ENCODE measurements at regions not wholly inside any gene's neighbourhood (a gene's known extent, or its start where the extent isn't known, plus 50 kb on each side); places are given as distances from the start of the nearest gene placed in this dataset.

GRCh38 chr18:75923169-75923568 is 495.7 kb upstream of the SMIM21 start:
- ATAC-seq (replicated peaks) (no peak), DNase-seq (no peak)
- peaks cover 4 to 10% of the 10 kb centered on the region in 2 donors for H3K9me3 Mint-ChIP-seq
- no peak overlapping the region for H3K27ac Mint-ChIP-seq
- peaks cover 0 to under 1% of the 10 kb centered on the region in 2 donors for H3K27me3 Mint-ChIP-seq
- no peaks in the 10 kb centered on the region for H3K36me3 Mint-ChIP-seq (ENCODE audit: insufficient read depth)
- no peaks in the 10 kb centered on the region for H3K4me1 Mint-ChIP-seq (ENCODE audit: low read depth in 2 of 2)
- H3K4me3 Mint-ChIP-seq: no peak overlapping the region

- H3K27me3 Mint-ChIP-seq: peaks cover 0 to 26% of the 10 kb centered on the region in 2 donors
- no peak for ATAC-seq (replicated peaks)
- H3K27ac Mint-ChIP-seq: no peak overlapping the region
These were observed 489.1 kb upstream of the SMIM21 start for GRCh38 chr18:75916624-75916982.

GRCh38 chr18:75915941-75916623 is 488.6 kb upstream of the SMIM21 start:
- no peak for ATAC-seq (replicated peaks)
- DNase-seq: no peak
- Mint-ChIP-seq H3K9me3 (peaks cover 0 to 4% of the 10 kb centered on the region in 2 donors), H3K36me3 (ENCODE audit: insufficient read depth) (no peaks in the 10 kb centered on the region), H3K4me3 (no peak overlapping the region), H3K27me3 (peaks cover 0 to 26% of the 10 kb centered on the region in 2 donors), H3K4me1 (ENCODE audit: low read depth in 2 of 2) (no peaks in the 10 kb centered on the region), H3K27ac (no peak overlapping the region)

More at GRCh38 chr18:75916624-75916982, 489.1 kb upstream of the SMIM21 start:
- DNase-seq: no peak
- Mint-ChIP-seq H3K4me1 (ENCODE audit: low read depth in 2 of 2) (no peaks in the 10 kb centered on the region), H3K9me3 (peaks cover 0 to 7% of the 10 kb centered on the region in 2 donors), H3K4me3 (no peak overlapping the region), H3K36me3 (ENCODE audit: insufficient read depth) (no peaks in the 10 kb centered on the region)

GRCh38 chr18:75912829-75913228 is 485.3 kb upstream of the SMIM21 start:
- Mint-ChIP-seq H3K27ac (no peak overlapping the region), H3K27me3 (peaks cover 0 to 22% of the 10 kb centered on the region in 2 donors)
- ATAC-seq (replicated peaks): no peak

GRCh38 chr18:75904416-75904815 is 476.9 kb upstream of the SMIM21 start:
- peaks cover 0 to 9% of the 10 kb centered on the region in 2 donors for H3K27me3 Mint-ChIP-seq
- H3K36me3 Mint-ChIP-seq (ENCODE audit: insufficient read depth): no peaks in the 10 kb centered on the region
- ATAC-seq (replicated peaks) (no peak), DNase-seq (no peak)
- H3K27ac Mint-ChIP-seq: no peak overlapping the region
- H3K9me3 Mint-ChIP-seq: peaks cover 0 to 3% of the 10 kb centered on the region in 2 donors
- H3K4me1 Mint-ChIP-seq (ENCODE audit: low read depth in 2 of 2): no peaks in the 10 kb centered on the region
- no peak overlapping the region for H3K4me3 Mint-ChIP-seq

More at GRCh38 chr18:75912829-75913228, 485.3 kb upstream of the SMIM21 start:
- Mint-ChIP-seq H3K9me3 (peaks cover 0 to 3% of the 10 kb centered on the region in 2 donors), H3K4me1 (ENCODE audit: low read depth in 2 of 2) (no peaks in the 10 kb centered on the region), H3K4me3 (no peak overlapping the region), H3K36me3 (ENCODE audit: insufficient read depth) (peaks cover 4% of the 10 kb centered on the region)
- DNase-seq: no peak

GRCh38 chr18:75898651-75899050 is 471.1 kb upstream of the SMIM21 start:
- Mint-ChIP-seq H3K4me1 (ENCODE audit: low read depth in 2 of 2) (no peaks in the 10 kb centered on the region), H3K27ac (no peak overlapping the region), H3K36me3 (ENCODE audit: insufficient read depth) (no peaks in the 10 kb centered on the region), H3K4me3 (no peak overlapping the region), H3K27me3 (peaks cover 0 to under 1% of the 10 kb centered on the region in 2 donors), H3K9me3 (peaks cover 0 to 3% of the 10 kb centered on the region in 2 donors)
- ATAC-seq (replicated peaks) (no peak), DNase-seq (no peak)

- no peaks in the 10 kb centered on the region for H3K36me3 Mint-ChIP-seq (ENCODE audit: insufficient read depth)
- ATAC-seq (replicated peaks): no peak
- peaks cover 0 to 1% of the 10 kb centered on the region in 2 donors for H3K9me3 Mint-ChIP-seq
- no peak overlapping the region for H3K4me3 Mint-ChIP-seq
- no peaks in the 10 kb centered on the region for H3K4me1 Mint-ChIP-seq (ENCODE audit: low read depth in 2 of 2)
- no peak for DNase-seq
- no peak overlapping the region for H3K27ac Mint-ChIP-seq
- no peaks in the 10 kb centered on the region for H3K27me3 Mint-ChIP-seq
These were observed 469.9 kb upstream of the SMIM21 start for GRCh38 chr18:75897386-75897785.

GRCh38 chr18:75896865-75897264 is 469.4 kb upstream of the SMIM21 start:
- Mint-ChIP-seq H3K27me3 (no peaks in the 10 kb centered on the region), H3K36me3 (ENCODE audit: insufficient read depth) (no peaks in the 10 kb centered on the region), H3K9me3 (peaks cover 0 to 1% of the 10 kb centered on the region in 2 donors), H3K4me3 (no peak overlapping the region), H3K27ac (no peak overlapping the region), H3K4me1 (ENCODE audit: low read depth in 2 of 2) (no peaks in the 10 kb centered on the region)
- no peak for ATAC-seq (replicated peaks)
- DNase-seq: no peak

- H3K36me3 Mint-ChIP-seq (ENCODE audit: insufficient read depth): no peaks in the 10 kb centered on the region
- no peak for DNase-seq
- ATAC-seq (replicated peaks): no peak
- H3K27me3 Mint-ChIP-seq: no peaks in the 10 kb centered on the region
- H3K27ac Mint-ChIP-seq: no peak overlapping the region
- H3K4me3 Mint-ChIP-seq: no peak overlapping the region
- H3K9me3 Mint-ChIP-seq: peaks cover 0 to 2% of the 10 kb centered on the region in 2 donors
- H3K4me1 Mint-ChIP-seq (ENCODE audit: low read depth in 2 of 2): no peaks in the 10 kb centered on the region
These were observed 467.6 kb upstream of the SMIM21 start for GRCh38 chr18:75895135-75895534.

GRCh38 chr18:75884728-75885127 is 457.2 kb upstream of the SMIM21 start:
- Mint-ChIP-seq H3K27me3 (peaks cover 0 to 5% of the 10 kb centered on the region in 2 donors), H3K36me3 (ENCODE audit: insufficient read depth) (no peaks in the 10 kb centered on the region), H3K4me1 (ENCODE audit: low read depth in 2 of 2) (no peaks in the 10 kb centered on the region), H3K9me3 (peaks cover 0 to 2% of the 10 kb centered on the region in 2 donors), H3K27ac (no peak overlapping the region), H3K4me3 (no peak overlapping the region)
- DNase-seq (no peak), ATAC-seq (replicated peaks) (no peak)

- Mint-ChIP-seq H3K9me3 (peaks cover 7 to 17% of the 10 kb centered on the region in 2 donors), H3K4me3 (no peak overlapping the region), H3K36me3 (ENCODE audit: insufficient read depth) (no peaks in the 10 kb centered on the region), H3K4me1 (ENCODE audit: low read depth in 2 of 2) (no peaks in the 10 kb centered on the region), H3K27me3 (peaks cover 0 to 7% of the 10 kb centered on the region in 2 donors), H3K27ac (no peak overlapping the region)
- DNase-seq (no peak), ATAC-seq (replicated peaks) (no peak)
These were observed 453.5 kb upstream of the SMIM21 start for GRCh38 chr18:75880925-75881504.

GRCh38 chr18:75880266-75880665 is 452.8 kb upstream of the SMIM21 start:
- H3K4me3 Mint-ChIP-seq: no peak overlapping the region

GRCh38 chr18:75879196-75879595 is 451.7 kb upstream of the SMIM21 start:
- Mint-ChIP-seq H3K27ac (no peak overlapping the region), H3K4me1 (ENCODE audit: low read depth in 2 of 2) (no peaks in the 10 kb centered on the region), H3K36me3 (ENCODE audit: insufficient read depth) (no peaks in the 10 kb centered on the region), H3K27me3 (peaks cover 0 to 7% of the 10 kb centered on the region in 2 donors), H3K9me3 (peaks cover 7 to 17% of the 10 kb centered on the region in 2 donors), H3K4me3 (no peak overlapping the region)
- ATAC-seq (replicated peaks) (no peak), DNase-seq (no peak)

More at GRCh38 chr18:75880266-75880665, 452.8 kb upstream of the SMIM21 start:
- no peaks in the 10 kb centered on the region for H3K36me3 Mint-ChIP-seq (ENCODE audit: insufficient read depth)
- H3K27ac Mint-ChIP-seq: no peak overlapping the region
- no peak for DNase-seq
- peaks cover 7 to 17% of the 10 kb centered on the region in 2 donors for H3K9me3 Mint-ChIP-seq
- no peak for ATAC-seq (replicated peaks)
- H3K4me1 Mint-ChIP-seq (ENCODE audit: low read depth in 2 of 2): no peaks in the 10 kb centered on the region
- H3K27me3 Mint-ChIP-seq: peaks cover 0 to 7% of the 10 kb centered on the region in 2 donors

GRCh38 chr18:75875559-75875958 is 448.1 kb upstream of the SMIM21 start:
- peaks cover 5 to 17% of the 10 kb centered on the region in 2 donors for H3K9me3 Mint-ChIP-seq
- no peak overlapping the region for H3K27ac Mint-ChIP-seq
- H3K27me3 Mint-ChIP-seq: peaks cover 0 to 7% of the 10 kb centered on the region in 2 donors
- ATAC-seq (replicated peaks): no peak
- H3K4me3 Mint-ChIP-seq: no peak overlapping the region
- no peaks in the 10 kb centered on the region for H3K36me3 Mint-ChIP-seq (ENCODE audit: insufficient read depth)
- no peaks in the 10 kb centered on the region for H3K4me1 Mint-ChIP-seq (ENCODE audit: low read depth in 2 of 2)
- DNase-seq: no peak

Measured in effector memory CD8-positive, alpha-beta T cell (primary cell).